GM18505 (cell line): ENCODE measurements at regions not wholly inside any gene's neighbourhood (a gene's known extent, or its start where the extent isn't known, plus 50 kb on each side); places are given as distances from the start of the nearest gene placed in this dataset.
"Not testable (repeated sequence)": the region's sequence is repeated elsewhere in the genome, so short reads cannot be mapped to it uniquely, and the experiment has no call there.

Source experiments
- ATAC-seq: cut with Tn5 transposase; IDR thresholded peaks from one replicate; pipeline ENCODE4 v1.9.1; 2021; ENCODE audit not compliant: unreplicated experiment
- POLR2A ChIP-seq: IDR thresholded peaks from 4 replicates; pipeline ENCODE4 v1.6.1; 2011; ENCODE audit warnings: borderline replicate concordance; ENCODE audit not compliant: insufficient read depth, insufficient read length; ENCODE audit errors: extremely low read depth

GRCh38 chr12:17062267-17063036 is 456.5 kb upstream of the LMO3 start:
- TF ChIP-seq POLR2A: no peak
- ATAC-seq: no peak

DNA sequence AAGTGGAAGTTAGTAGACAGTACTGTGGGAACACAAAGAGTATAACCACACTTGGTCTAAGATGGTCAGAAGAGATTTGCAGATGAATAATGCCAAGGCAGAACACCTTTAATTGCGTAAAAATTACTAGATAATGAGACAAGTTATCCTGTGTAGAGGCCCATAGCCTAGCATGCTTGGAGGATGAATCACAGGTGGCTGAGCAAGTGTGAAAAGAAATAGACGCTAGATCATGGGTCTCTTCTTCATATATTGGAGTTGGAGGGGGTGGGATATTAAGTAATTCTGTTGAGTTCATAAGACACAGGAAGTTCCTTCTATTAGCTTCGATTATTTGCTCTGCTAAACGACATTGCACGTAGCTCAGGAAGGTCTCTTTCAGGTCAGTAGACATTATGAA is 454.3 kb upstream of the LMO3 start:
- ATAC-seq: no peak
- no peak for TF ChIP-seq POLR2A

GRCh38 chr12:17056546-17056945 is 450.6 kb upstream of the LMO3 start:
- ATAC-seq: no peak

DNA sequence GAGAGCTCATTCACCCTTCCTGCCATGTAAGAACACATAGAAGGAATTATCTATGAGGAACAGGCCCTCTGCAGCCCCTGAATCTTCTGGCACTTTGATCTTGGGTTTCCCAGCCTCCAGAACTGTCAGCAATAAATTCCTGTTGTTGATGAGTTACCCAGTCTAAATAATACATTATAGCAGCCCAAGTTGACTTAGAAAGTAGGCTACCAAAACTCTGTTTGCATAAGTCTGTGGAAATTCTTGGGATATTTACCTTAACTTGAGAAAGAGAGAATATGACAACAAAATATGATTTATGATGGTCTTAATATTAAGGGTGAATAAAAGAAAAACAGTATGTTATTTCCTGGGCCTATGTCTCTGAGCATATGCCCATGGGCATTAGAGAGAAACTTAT is 433.0 kb upstream of the LMO3 start:
- TF ChIP-seq POLR2A: no peak
- ATAC-seq: no peak

More at GRCh38 chr12:17056546-17056945, 450.6 kb upstream of the LMO3 start:
- no peak for TF ChIP-seq POLR2A

DNA sequence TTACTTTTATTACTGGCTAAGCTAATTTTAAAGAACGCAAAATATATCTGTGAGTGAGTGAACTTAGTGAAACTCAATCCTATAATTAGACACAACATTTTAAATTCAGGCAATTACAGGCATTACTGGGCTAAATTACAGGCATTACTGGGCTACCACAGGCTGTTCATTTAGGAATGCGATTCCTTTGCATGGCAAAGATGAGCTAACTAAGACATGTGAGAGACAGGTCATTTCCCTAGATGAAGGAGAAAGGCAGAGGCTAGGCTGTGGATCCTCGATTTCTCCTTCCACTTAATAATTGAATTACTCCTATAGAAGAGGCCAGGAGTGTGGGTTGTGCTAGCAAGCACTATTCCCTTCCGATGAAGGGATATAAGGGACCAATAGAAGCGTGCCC is 429.4 kb upstream of the LMO3 start:
- no peak for ATAC-seq

DNA sequence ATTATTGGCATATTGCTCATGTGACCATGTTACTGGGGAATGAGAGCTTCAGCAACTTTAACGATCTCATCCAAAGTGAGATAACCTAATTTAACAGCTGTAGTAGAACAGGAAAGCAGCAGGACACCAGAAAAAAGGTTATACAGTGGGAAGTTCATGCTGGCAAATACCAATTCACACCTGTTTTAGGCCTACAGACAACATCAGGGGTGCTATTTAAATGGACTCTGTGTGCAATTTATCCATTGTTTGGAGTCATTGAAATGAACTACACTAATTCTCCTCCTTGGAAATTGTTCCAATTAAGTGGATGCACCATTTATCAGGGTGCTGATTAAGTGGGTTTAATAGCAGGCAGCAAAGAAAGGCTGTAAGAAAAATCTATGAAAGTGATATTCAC is 424.4 kb upstream of the LMO3 start:
- TF ChIP-seq POLR2A: no peak
- ATAC-seq: no peak

More for the DNA sequence above, 429.4 kb upstream of the LMO3 start:
- no peak for TF ChIP-seq POLR2A

DNA sequence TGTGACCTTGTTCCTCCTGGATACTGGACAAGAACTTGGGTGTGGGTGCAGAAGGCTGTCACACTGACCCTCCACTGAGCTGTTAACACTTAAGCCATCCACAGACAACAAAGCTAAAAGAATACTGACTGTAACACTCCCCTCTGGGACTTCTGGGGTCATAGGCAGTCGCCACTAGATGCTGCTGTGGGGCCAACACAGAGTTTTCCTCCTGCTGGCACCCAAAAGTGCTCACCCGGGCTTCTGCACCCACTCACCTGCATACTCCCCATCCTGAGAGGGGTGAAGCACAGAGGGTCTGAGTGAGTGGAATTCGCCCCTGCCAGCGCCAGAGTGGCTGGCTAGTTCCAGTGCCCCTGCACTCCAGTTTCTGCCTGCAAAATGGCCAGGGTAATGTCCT is 422.4 kb upstream of the LMO3 start:
- no peak for ATAC-seq
- no peak for TF ChIP-seq POLR2A

DNA sequence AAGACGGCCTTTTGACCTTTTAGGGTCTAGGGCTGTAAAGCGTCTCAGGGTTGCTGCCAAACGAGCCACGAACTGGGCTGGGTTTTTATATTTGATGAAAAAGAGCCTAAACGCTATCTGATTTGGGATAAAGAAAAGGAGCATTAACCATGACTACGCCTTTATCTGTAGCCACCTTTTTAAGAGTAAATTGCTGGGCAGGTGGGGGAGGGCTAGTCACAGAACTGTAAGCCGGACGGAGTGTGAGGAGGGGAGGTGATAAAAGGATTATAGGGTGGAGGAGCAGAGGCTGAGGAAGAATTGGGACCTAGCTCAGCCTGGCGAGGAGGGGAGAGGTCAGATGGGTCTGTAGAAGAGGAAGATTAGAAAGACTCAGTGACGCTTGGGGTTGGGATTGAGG is 419.5 kb upstream of the LMO3 start:
- ATAC-seq: not testable (repeated sequence)

GRCh38 chr12:17020765-17021164 is 414.8 kb upstream of the LMO3 start:
- no peak for TF ChIP-seq POLR2A
- ATAC-seq: no peak

DNA sequence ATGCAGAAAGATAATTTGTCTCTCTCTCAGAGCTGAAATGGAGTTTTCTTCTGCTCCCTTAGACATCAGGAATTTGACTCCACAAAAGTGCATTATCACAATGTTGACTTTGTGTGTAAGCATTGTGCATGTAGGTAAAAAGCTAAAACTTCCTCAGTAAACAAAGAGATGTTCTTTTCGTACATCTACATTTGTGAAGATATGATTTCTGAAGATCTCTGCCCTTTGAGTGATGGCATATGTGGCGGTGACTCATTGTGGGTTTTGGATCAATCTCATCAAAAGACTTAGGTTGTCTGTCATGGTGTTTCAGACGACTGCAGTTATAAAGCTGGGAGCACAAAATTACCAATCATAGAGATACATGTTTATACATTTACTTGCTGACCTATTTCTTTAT is 411.4 kb upstream of the LMO3 start:
- TF ChIP-seq POLR2A: no peak
- ATAC-seq: no peak

DNA sequence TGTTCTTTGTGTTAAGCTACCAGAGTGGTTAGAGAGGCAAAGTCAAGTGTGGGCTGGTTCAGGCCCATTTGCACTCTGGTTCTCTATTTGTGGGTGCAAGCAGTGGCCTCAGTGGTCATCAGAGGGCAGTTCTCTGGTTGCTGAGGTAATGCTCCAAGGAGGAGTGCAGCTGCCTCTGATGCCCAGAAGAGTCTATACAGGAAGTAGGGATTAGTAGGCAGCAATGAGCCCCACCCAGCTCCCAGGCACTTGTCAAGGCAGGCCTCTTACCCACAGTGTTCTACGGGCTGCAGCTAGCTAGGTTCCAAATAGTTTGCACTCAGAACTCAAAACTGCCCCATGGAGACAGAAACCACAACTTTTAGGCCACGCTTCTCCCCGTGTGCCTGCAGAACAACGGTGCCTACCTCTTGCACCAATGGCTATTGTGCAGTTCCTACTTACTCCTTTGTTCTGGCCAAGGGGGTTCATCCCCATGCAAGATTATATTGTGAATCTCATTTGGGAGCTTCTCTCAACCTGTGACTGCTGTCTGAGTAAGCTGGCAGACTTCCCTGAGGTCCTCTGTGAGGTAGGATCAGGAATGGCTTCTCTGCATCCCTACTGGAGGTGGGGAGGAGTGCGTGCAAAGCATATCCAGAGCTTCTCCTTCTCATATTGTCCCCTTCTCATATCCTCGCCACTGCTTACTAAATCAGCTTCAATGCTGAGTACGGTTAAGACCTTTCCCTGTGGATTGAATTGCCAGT is 410.3 kb upstream of the LMO3 start:
- ATAC-seq: no peak

DNA sequence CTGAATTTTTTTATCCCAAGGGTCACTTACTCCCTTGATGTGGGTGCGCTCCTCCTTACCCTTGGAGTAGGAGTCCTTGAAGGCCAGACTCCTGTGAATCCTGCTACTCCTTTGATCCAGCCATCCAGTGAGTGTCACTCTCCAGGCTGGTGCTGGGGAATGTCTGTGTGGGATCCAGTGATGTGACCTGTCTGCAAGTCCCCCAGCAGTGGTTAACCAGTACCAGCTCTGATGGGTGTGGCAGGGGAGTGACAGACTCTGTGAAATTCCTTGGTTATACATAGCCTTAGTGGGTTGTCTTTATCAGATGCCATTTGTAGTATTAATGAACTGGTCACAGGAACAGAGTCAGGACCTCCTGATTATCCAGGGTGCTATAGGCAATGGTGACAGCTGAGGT is 409.5 kb upstream of the LMO3 start:
- ATAC-seq: no peak
- no peak for TF ChIP-seq POLR2A

More for the DNA sequence above, 410.3 kb upstream of the LMO3 start:
- TF ChIP-seq POLR2A: no peak

- ATAC-seq: not testable (repeated sequence)
Observed at GRCh38 chr12:17007442-17008040, 401.6 kb upstream of the LMO3 start.

DNA sequence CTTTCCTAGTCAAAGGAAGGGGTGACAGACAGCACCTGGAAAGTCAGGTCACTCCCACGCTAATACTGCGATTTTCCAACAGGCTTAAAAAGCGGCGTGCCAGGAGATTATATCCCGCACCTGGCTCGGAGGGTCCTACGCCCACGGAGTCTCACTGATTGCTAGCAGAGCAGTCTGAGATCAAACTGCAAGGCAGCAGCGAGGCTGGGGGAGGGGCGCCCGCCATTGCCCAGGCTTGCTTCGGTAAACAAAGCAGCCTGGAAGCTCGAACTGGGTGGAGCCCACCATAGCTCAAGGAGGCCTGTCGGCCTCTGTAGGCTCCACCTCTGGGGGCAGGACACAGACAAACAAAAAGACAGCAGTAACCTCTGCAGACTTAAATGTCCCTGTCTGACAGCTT is 392.6 kb upstream of the LMO3 start:
- ATAC-seq: not testable (repeated sequence)
